ENCODE measurements at regions not wholly inside any gene's neighbourhood (a gene's known extent, or its start where the extent isn't known, plus 50 kb on each side); places are given as distances from the start of the nearest gene placed in this dataset.
"Not testable (repeated sequence)": the region's sequence is repeated elsewhere in the genome, so short reads cannot be mapped to it uniquely, and the experiment has no call there.

GRCh38 chr2:225229346-225229745, 170.2 kb upstream of the NYAP2 start:
- not testable (repeated sequence) for TF ChIP-seq POLR2A, CTCF, EP300, POLR2AphosphoS5 (IDR thresholded peaks at IDR 0.05)

Data from suprapubic skin (tissue), 4 donors.